ENCODE measurements at regions not wholly inside any gene's neighbourhood (a gene's known extent, or its start where the extent isn't known, plus 50 kb on each side); places are given as distances from the start of the nearest gene placed in this dataset.

GRCh38 chr15:58288592-58288991, 143.2 kb upstream of the LIPC start:
- TF ChIP-seq CTCF (IDR thresholded peaks at IDR 0.05) = no peak
- no peak for TF ChIP-seq POLR2A (IDR thresholded peaks at IDR 0.05)

All from ovary (tissue), 3 donors.